NT2/D1 (cell line): ENCODE measurements at regions not wholly inside any gene's neighbourhood (a gene's known extent, or its start where the extent isn't known, plus 50 kb on each side); places are given as distances from the start of the nearest gene placed in this dataset.

ENCODE experiments used
- SUZ12 ChIP-seq: IDR thresholded peaks from 2 replicates; pipeline ENCODE4 v1.6.1; 2011; ENCODE audit not compliant: insufficient read length, insufficient read depth; ENCODE audit errors: extremely low read depth
- ZNF274 ChIP-seq: IDR thresholded peaks from 2 replicates; pipeline ENCODE4 v1.6.1; 2011; ENCODE audit warnings: mild to moderate bottlenecking, low read depth, low read length

DNA sequence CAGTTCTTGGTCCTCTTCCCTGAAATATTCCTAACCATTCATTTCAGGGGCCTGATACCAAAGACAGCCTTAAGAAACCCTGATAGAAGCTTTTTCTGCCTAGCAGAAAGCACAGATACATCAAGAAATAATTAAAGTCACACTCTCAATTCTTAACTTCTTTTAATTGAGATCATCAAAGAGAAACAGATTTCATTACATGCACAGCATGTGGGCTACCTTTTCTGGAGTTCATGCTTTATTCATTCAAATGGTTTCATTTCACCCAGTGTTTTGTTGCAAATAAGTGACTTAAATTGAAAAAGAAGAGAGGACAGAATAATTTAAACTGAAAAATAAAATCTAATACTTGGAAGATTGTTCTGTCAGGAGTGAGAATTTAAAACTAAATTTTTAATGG is 192.6 kb upstream of the GGTLC1 start:
- TF ChIP-seq SUZ12: no peak
- TF ChIP-seq ZNF274: no peak
